HG03457 (cell line): ENCODE measurements at regions not wholly inside any gene's neighbourhood (a gene's known extent, or its start where the extent isn't known, plus 50 kb on each side); places are given as distances from the start of the nearest gene placed in this dataset.

ENCODE experiments used
- ATAC-seq: cut with Tn5 transposase; IDR thresholded peaks from one replicate; pipeline ENCODE4 v1.9.1; 2021; ENCODE audit warnings: moderate number of reproducible peaks; ENCODE audit not compliant: unreplicated experiment

- ATAC-seq: no peak
Measured at GRCh38 chr1:63710308-63710707, 63.5 kb upstream of the ROR1 start.

GRCh38 chr1:63710761-63711380 lies 62.9 kb upstream of the ROR1 start:
- no peak for ATAC-seq

- no peak for ATAC-seq
Measured at GRCh38 chr1:63713041-63713440, 60.8 kb upstream of the ROR1 start.

DNA sequence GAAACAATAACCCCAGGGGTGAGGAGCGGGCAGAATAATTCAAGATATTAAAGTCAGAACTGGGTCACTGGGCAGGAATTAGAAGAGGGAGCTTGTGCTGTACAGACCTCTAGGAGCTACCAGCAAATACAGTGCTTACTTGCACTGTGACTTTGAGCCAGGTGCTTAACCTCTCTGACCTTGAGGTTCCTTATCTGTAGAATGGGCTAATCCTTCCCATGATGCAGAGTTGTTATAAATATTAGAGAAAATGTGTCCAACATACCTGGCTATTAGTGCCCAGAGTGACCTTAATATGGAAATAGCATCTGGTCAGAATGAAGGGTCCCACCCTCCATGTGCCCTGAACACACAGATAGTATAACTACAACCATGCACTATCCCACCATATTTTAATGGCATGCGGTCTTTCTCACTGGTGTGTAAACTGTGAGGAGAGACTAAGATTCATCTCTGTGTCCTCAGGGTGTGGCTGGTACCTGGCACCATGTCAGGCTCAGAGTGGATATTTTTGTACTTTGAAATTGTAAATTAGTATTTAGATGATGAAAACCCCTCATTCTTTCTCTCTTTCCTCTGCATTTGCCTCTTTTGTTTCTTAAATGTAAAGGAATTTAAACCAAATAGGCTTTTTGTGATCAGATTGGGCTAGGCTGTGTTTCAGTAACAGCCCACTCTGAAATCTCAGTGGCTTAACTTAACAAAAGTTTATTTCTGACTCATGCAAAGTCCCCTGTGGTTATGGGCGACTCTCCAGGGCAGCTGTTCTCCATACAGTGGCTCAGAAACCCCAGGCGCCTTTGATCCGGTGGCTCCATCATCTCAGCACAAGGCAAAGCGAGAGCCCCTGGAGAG lies 60.0 kb upstream of the ROR1 start:
- ATAC-seq: peak; percentile 78

GRCh38 chr1:63714482-63714760 lies 59.4 kb upstream of the ROR1 start:
- ATAC-seq: no peak

DNA sequence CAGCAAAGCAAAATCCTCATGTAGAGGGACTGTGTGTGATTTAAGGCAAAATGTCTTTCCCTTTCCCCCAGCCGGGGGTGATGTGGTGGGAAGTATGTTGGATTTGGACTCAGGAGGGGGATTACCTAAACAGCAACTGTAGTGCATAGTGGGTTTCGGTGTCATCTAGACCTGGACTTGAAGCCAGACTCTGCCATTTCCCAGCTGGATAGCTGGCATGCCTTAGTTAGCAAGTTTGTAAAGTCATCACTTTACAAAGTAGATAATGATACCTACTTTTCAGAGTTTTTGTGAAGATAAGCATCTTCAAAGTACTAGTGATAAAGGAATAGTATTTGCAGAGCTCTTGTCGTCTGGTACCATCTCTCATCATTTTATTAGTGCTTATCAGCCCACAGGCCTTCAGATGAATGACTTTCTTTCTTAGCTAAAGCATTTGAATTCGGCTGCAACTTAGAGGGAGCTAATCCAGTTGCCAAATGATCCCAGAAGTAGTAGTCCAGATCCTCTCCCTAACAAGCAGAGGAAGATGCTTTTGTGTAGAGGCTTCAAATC lies 56.2 kb upstream of the ROR1 start:
- no peak for ATAC-seq

GRCh38 chr1:63718541-63718970 lies 55.3 kb upstream of the ROR1 start:
- ATAC-seq: no peak

- no peak for ATAC-seq
Measured at GRCh38 chr1:63721531-63722189, 52.2 kb upstream of the ROR1 start.

DNA sequence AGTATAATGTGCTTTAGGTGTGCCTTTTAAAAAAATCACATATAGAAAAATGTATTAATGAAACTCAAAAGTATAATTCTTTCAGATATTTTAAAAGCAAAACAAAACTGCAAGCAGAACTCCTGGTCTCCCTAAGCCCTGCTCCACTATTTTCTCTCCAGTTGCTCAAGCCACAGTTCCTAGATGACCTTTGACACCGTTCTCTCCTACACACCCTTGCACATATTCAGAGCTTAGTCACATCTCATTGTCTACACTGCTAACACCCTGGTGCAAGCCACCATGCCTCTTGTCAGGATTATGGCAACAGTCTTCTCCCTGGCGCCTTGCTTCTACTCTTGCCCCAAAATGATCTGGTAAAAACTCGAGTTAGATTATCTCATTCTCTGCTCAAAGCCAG lies 50.2 kb upstream of the ROR1 start:
- no peak for ATAC-seq
